NCI-H1092 (cell line): ENCODE measurements at regions not wholly inside any gene's neighbourhood (a gene's known extent, or its start where the extent isn't known, plus 50 kb on each side); places are given as distances from the start of the nearest gene placed in this dataset.

ENCODE experiments used
- DNase-seq: peaks from one replicate; lab custom pipeline; 2025; lab: John Stamatoyannopoulos, UW

DNA sequence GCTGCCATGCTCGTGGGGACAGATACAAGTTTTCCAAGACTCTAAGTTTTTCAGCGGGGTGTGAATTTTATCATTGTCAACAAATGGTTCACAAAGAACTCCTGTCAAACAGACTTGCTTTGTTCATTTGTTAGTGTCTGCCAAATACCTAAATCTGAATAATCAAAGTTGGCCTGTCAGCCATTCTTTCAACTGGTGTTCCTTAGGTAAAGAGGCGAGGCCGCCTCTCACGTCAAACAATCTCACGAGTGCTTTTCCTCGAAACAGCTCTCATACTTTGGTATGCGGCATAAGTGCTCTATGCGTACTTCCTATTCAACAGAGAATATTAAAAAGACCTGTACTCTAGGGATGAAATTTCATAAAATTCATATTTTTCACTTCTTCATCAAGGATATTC is 51.4 kb upstream of the KANK4 start:
- DNase-seq: no peak

GRCh38 chr1:62371375-62371774 is 52.1 kb upstream of the KANK4 start:
- DNase-seq: no peak

GRCh38 chr1:62373221-62373620 is 54.0 kb upstream of the KANK4 start:
- DNase-seq: no peak

DNA sequence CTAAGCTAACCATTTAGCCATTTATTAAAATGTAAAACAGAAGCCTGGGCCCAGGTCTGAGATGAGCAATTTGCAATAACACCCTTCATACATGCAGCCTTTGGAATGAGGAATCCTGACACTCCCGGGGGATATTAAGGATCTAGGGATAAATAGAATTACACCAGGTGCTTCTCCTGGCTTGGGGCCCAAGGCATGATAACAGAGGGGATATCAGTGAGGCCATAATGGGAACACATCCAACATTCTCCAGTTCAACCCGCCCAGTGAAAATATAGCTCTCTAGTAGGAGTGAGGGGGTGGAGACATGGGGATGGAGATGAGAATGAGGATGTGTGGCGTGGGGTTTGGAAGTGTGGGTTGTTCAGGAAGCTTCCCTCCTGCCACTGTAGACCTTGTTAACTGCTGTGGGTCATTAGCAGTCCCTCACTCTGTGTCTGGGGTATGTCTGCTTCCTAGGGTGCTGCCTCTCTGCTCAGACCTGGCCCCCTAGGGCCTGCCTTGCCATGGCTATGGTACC is 57.9 kb upstream of the KANK4 start:
- peak; percentile 14 for DNase-seq

DNA sequence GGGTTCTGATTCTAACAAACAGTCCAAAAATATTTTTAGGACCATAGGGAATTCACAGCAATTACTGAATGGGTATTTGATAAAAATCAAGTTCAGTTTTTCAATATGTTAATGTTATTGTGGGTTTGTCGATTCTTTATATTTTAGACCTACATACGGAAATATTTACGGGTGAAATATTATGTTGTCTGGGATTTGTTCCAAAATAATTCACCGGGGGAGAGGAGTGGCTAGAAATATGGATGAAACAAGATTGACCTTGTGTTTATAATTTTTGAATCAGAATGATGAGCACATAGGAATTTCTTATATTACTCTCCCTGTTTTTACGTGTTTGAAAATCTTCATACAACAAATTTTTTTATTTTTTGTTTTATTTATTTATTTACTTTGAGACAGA is 56.7 kb upstream of the USP1 start:
- no peak for DNase-seq

- no peak for DNase-seq
Measured at GRCh38 chr1:62381831-62382657, 54.8 kb upstream of the USP1 start.

DNA sequence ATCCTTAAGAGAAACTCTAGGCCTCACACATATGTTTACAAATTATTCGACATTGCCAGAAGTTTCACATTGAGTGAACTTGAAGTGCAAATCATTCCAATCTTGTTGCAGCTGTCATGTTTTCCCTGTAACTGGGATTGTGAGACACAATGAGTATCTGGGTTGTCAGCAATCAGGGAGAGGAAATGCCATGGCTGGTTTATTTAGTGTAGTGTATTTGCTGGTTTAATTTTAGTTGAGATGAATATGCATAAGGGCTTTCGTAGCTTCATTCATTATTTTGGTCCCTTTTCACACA is 54.2 kb upstream of the USP1 start:
- no peak for DNase-seq

- DNase-seq: peak; percentile 59
Measured at GRCh38 chr1:62384276-62385005, 52.4 kb upstream of the USP1 start.

- no peak for DNase-seq
Measured at GRCh38 chr1:62385923-62386322, 50.9 kb upstream of the USP1 start.

GRCh38 chr1:62386351-62387121 is 50.3 kb upstream of the USP1 start:
- no peak for DNase-seq
